Loucy (cell line): ENCODE measurements at regions not wholly inside any gene's neighbourhood (a gene's known extent, or its start where the extent isn't known, plus 50 kb on each side); places are given as distances from the start of the nearest gene placed in this dataset.

Experiments
- H2AFZ ChIP-seq: fragments of 200-600 bp; sonication (generic); 2 replicates; pipeline ENCODE4 v1.6.0; 2016; ENCODE audit warnings: antibody characterized with exemption, mild to moderate bottlenecking, low read length, moderate library complexity
- H3F3A ChIP-seq: fragments of 200-600 bp; 2 replicates; pipeline ENCODE4 v1.6.0; 2016; ENCODE audit warnings: antibody characterized with exemption, low read depth, mild to moderate bottlenecking
- H3K27me3 ChIP-seq: fragments of 200-600 bp; sonication (generic); 2 replicates; pipeline ENCODE4 v1.6.1; 2014; ENCODE audit warnings: low read length, mild to moderate bottlenecking; ENCODE audit not compliant: insufficient read depth, poor library complexity, severe bottlenecking
- H3K36me3 ChIP-seq: fragments of 200-600 bp; sonication (generic); 2 replicates; pipeline ENCODE4 v1.6.1; 2016; ENCODE audit warnings: low read length; ENCODE audit not compliant: insufficient read depth
- H3K4me1 ChIP-seq: fragments of 200-600 bp; sonication (generic); 2 replicates; pipeline ENCODE4 v1.5.1; 2014; ENCODE audit warnings: low read length, mild to moderate bottlenecking; ENCODE audit not compliant: insufficient read depth, poor library complexity, severe bottlenecking
- H3K4me2 ChIP-seq: fragments of 200-600 bp; sonication (generic); 2 replicates; pipeline ENCODE4 v1.6.0; 2014; ENCODE audit warnings: antibody characterized with exemption, low read length, low read depth, mild to moderate bottlenecking; ENCODE audit not compliant: poor library complexity, severe bottlenecking
- H3K4me3 ChIP-seq: fragments of 200-600 bp; sonication (generic); 2 replicates; pipeline ENCODE4 v1.5.1; 2014; ENCODE audit warnings: low read length, mild to moderate bottlenecking, mixed read lengths; ENCODE audit not compliant: poor library complexity, severe bottlenecking
- H3K79me2 ChIP-seq: fragments of 200-600 bp; sonication (generic); 2 replicates; pipeline ENCODE4 v1.6.1; 2014; ENCODE audit warnings: low read length; ENCODE audit not compliant: insufficient read depth
- H3K9ac ChIP-seq: fragments of 200-600 bp; sonication (generic); 2 replicates; pipeline ENCODE4 v1.6.0; 2014; ENCODE audit warnings: mild to moderate bottlenecking, low read depth, low read length, moderate library complexity; ENCODE audit not compliant: poor library complexity, severe bottlenecking
- H3K9me2 ChIP-seq: fragments of 200-600 bp; sonication (generic); replicated peaks from 2 replicates; pipeline ENCODE4 v1.6.1; 2016; ENCODE audit warnings: low read depth, low read length, mixed read lengths
- H3K9me3 ChIP-seq: fragments of 200-600 bp; sonication (generic); 2 replicates; pipeline ENCODE4 v1.6.1; 2014; ENCODE audit warnings: mild to moderate bottlenecking, antibody characterized with exemption, low read length, low read depth; ENCODE audit not compliant: insufficient read depth
- H4K20me1 ChIP-seq: fragments of 200-600 bp; sonication (generic); 2 replicates; pipeline ENCODE4 v1.6.0; 2014; ENCODE audit warnings: antibody characterized with exemption, low read length, mild to moderate bottlenecking; ENCODE audit not compliant: insufficient read depth, poor library complexity, severe bottlenecking
- EZH2phosphoT487 ChIP-seq: fragments of 200-600 bp; IDR thresholded peaks from 2 replicates; pipeline ENCODE4 v1.6.1; 2018; ENCODE audit warnings: antibody characterized with exemption, mild to moderate bottlenecking, moderate library complexity, borderline replicate concordance
- TF ChIP-seq, protein P1 (sequence below): fragments of 200-600 bp; sonication (generic); conservative IDR thresholded peaks from 2 replicates; pipeline ENCODE4 v1.5.1; 2014; ENCODE audit warnings: mild to moderate bottlenecking, antibody characterized with exemption, low read length

GRCh38 chr5:123997064-123997461, 485.1 kb downstream of the CSNK1G3 start:
- Histone ChIP-seq H3K4me2 (no peak overlapping the region), H3K9ac (no peak overlapping the region)

GRCh38 chr5:123992641-123993040, 480.7 kb downstream of the CSNK1G3 start:
- no peak for TF ChIP-seq EZH2phosphoT487
- TF ChIP-seq, protein P1, sequence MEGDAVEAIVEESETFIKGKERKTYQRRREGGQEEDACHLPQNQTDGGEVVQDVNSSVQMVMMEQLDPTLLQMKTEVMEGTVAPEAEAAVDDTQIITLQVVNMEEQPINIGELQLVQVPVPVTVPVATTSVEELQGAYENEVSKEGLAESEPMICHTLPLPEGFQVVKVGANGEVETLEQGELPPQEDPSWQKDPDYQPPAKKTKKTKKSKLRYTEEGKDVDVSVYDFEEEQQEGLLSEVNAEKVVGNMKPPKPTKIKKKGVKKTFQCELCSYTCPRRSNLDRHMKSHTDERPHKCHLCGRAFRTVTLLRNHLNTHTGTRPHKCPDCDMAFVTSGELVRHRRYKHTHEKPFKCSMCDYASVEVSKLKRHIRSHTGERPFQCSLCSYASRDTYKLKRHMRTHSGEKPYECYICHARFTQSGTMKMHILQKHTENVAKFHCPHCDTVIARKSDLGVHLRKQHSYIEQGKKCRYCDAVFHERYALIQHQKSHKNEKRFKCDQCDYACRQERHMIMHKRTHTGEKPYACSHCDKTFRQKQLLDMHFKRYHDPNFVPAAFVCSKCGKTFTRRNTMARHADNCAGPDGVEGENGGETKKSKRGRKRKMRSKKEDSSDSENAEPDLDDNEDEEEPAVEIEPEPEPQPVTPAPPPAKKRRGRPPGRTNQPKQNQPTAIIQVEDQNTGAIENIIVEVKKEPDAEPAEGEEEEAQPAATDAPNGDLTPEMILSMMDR, result no peak
- H3K79me2 ChIP-seq, result no peaks in the 10 kb centered on the region
- no peak overlapping the region for H3K4me3 ChIP-seq
- H3K9me3 ChIP-seq, result no peaks in the 10 kb centered on the region
- H4K20me1 ChIP-seq, result no peaks in the 10 kb centered on the region
- no peak overlapping the region for H3K4me2 ChIP-seq
- H3K36me3 ChIP-seq, result no peaks in the 10 kb centered on the region
- H3F3A ChIP-seq, result no peaks in the 10 kb centered on the region
- H3K4me1 ChIP-seq, result no peaks in the 10 kb centered on the region
- H3K9me2 ChIP-seq, result no peaks in the 10 kb centered on the region
- H3K27me3 ChIP-seq, result no peaks in the 10 kb centered on the region
- H2AFZ ChIP-seq, result no peak overlapping the region
- no peak overlapping the region for H3K9ac ChIP-seq

More at GRCh38 chr5:123997064-123997461, 485.1 kb downstream of the CSNK1G3 start:
- Histone ChIP-seq H3F3A (no peaks in the 10 kb centered on the region), H3K79me2 (no peaks in the 10 kb centered on the region), H4K20me1 (no peaks in the 10 kb centered on the region), H3K36me3 (no peaks in the 10 kb centered on the region), H3K4me3 (no peak overlapping the region), H2AFZ (no peak overlapping the region), H3K4me1 (no peaks in the 10 kb centered on the region), H3K9me2 (no peaks in the 10 kb centered on the region), H3K27me3 (no peaks in the 10 kb centered on the region), H3K9me3 (no peaks in the 10 kb centered on the region)
- TF ChIP-seq EZH2phosphoT487, result no peak
- TF ChIP-seq, protein P1, result no peak

DNA sequence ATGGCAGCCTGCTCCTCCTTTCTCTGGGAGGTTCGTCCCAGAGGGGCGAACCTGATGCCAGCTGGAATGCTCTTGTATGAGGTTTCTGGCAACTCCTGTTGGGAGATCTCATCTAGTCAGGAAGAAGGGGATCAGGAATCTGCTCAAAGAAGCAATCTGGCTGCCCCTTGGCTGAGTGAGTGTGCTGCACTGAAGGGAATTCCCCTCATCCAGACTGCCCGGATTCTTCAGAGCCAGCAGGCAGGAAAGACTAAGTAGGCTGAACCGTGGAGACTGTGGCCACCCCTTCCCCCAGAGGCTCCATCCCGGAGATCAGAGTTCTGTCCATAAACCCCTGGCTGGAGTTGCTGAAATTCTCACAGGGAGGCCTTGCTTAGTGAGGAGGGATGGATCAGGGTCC, 476.0 kb downstream of the CSNK1G3 start:
- Histone ChIP-seq H3K4me3 (no peak overlapping the region), H3K27me3 (no peaks in the 10 kb centered on the region), H3K36me3 (no peaks in the 10 kb centered on the region), H3K79me2 (no peaks in the 10 kb centered on the region), H3K9me3 (no peaks in the 10 kb centered on the region), H2AFZ (no peak overlapping the region), H4K20me1 (no peaks in the 10 kb centered on the region), H3K9me2 (no peaks in the 10 kb centered on the region), H3F3A (no peaks in the 10 kb centered on the region), H3K4me1 (no peaks in the 10 kb centered on the region), H3K9ac (no peak overlapping the region), H3K4me2 (no peak overlapping the region)
- no peak for TF ChIP-seq EZH2phosphoT487
- TF ChIP-seq, protein P1, result no peak
